Activated naive CD8-positive, alpha-beta T cell treated with anti-CD3 and anti-CD28 coated beads for 36 hours (primary cell): ENCODE measurements at regions not wholly inside any gene's neighbourhood (a gene's known extent, or its start where the extent isn't known, plus 50 kb on each side); places are given as distances from the start of the nearest gene placed in this dataset.

ENCODE experiments used
- DNase-seq: peaks from one replicate; pipeline ENCODE4 v3.0.0; 2021
- H3K27ac Mint-ChIP-seq: one replicate; pipeline ENCODE4 v1.8.0; 2022; ENCODE audit warnings: mild to moderate bottlenecking, moderate library complexity, mixed read lengths
- H3K27me3 Mint-ChIP-seq: one replicate; pipeline ENCODE4 v1.8.0; 2022; ENCODE audit warnings: mild to moderate bottlenecking, mixed read lengths
- H3K36me3 Mint-ChIP-seq: one replicate; pipeline ENCODE4 v1.8.0; 2021; ENCODE audit warnings: mild to moderate bottlenecking, mixed read lengths
- H3K4me1 Mint-ChIP-seq: one replicate; pipeline ENCODE4 v1.8.0; 2021; ENCODE audit warnings: mixed read lengths
- H3K4me3 Mint-ChIP-seq: one replicate; pipeline ENCODE4 v1.8.0; 2022; ENCODE audit warnings: mild to moderate bottlenecking, moderate library complexity, mixed read lengths
- H3K9me3 Mint-ChIP-seq: one replicate; pipeline ENCODE4 v1.8.0; 2022; ENCODE audit warnings: mixed read lengths

DNA sequence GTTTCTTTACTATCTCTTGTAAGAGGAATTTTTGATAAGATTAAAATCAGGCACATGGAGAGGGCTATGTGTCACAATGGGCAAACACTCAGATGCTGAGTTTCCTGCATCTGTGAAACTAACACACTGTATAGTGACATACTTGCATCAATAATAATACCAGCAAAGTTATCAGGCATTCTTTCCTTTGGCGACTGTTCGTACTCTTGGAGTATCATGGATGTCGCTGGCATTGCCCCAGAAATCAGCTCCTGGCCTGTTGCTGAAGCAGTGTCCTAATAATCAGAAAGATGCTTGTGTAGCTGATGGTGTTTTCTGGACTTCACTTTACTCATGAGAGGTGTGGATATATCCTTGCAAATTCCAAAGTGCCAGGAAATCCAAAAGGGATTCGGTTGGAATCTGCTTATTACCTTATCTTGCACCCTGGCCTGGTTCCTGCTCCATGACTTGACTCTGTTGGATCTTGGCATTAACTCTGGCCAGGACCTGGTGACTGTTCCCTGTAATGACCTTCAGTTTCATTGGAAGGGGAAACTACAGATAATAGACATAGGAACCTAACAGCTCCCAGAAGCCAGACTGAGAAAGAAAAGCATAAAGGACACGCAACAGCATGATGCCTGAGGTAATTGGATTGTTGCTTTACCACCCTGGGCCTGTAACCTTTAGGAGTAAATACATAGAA lies 762.5 kb upstream of the GRIA3 start:
- no peaks in the 10 kb centered on the region for H3K36me3 Mint-ChIP-seq
- no peaks in the 10 kb centered on the region for H3K9me3 Mint-ChIP-seq
- H3K4me3 Mint-ChIP-seq: no peak overlapping the region
- no peak for DNase-seq
- no peaks in the 10 kb centered on the region for H3K4me1 Mint-ChIP-seq
- no peak overlapping the region for H3K27ac Mint-ChIP-seq
- H3K27me3 Mint-ChIP-seq: no peaks in the 10 kb centered on the region

DNA sequence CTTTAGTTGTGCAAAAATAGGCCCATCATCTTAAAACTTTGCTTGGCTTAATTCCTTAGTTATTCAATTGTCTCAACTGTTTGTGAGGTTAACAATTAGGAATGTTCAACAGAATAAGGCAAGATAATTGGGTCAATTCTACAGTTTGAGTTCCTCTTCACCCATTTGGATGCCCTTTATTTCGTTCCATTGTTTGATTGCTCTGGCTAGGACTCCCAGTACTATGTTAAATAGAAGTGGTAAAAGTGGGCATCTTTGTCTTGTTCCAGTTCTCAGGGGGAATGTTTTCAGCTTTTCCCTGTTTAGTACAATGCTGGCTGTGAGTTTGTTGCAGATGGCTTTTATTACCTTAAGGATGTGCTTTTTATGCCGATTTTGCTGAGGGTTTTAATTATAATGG lies 761.5 kb upstream of the GRIA3 start:
- no peak for DNase-seq
- H3K27ac Mint-ChIP-seq: no peak overlapping the region
- H3K4me3 Mint-ChIP-seq: no peak overlapping the region

DNA sequence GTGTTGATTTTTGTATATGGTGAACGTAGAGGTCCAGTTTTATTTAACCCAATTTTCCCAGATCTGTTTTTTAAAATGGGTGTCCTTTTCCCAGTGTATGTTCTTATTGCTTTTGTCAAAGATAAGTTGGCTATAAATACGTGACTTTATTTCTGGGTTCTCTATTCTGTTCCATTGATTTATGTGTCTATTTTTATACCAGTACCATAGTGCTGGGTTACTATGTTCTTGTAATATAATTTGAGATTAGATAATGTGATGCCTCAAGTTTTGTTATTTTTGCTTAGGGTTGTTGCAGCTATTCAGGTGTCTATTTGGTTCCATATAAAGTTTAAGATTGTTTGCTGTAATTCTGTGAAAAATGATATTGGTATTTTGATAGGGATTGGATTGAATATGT lies 749.1 kb upstream of the GRIA3 start:
- no peaks in the 10 kb centered on the region for H3K27me3 Mint-ChIP-seq
- no peak for DNase-seq
- no peaks in the 10 kb centered on the region for H3K36me3 Mint-ChIP-seq
- peaks cover 4% of the 10 kb centered on the region for H3K9me3 Mint-ChIP-seq
- no peaks in the 10 kb centered on the region for H3K4me1 Mint-ChIP-seq
- no peak overlapping the region for H3K27ac Mint-ChIP-seq
- no peak overlapping the region for H3K4me3 Mint-ChIP-seq

More for the DNA sequence above, 761.5 kb upstream of the GRIA3 start:
- Mint-ChIP-seq H3K4me1 (no peaks in the 10 kb centered on the region), H3K36me3 (no peaks in the 10 kb centered on the region), H3K9me3 (no peaks in the 10 kb centered on the region), H3K27me3 (no peaks in the 10 kb centered on the region)

DNA sequence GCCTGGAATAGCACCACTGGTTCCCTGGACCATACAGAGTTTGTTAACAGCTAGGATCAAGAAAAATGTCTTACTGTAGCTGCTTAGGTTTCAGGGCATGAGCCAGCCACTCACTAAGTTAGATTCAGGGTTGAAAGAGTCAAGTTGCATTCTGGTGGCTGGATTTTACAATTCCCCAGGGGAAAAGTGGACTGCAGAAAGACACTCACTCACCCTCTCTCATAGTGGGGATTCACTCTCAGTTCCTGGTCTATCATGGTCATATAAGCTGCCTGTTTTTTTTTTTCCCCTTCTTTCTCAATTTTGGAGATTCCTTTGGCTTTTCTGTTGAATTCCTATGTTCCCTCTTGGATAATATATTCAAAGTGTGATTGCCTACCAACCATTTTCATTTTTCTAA lies 744.2 kb upstream of the GRIA3 start:
- H3K9me3 Mint-ChIP-seq: peaks cover 2% of the 10 kb centered on the region
- no peaks in the 10 kb centered on the region for H3K36me3 Mint-ChIP-seq
- H3K27ac Mint-ChIP-seq: no peak overlapping the region
- no peak overlapping the region for H3K4me3 Mint-ChIP-seq
- no peak for DNase-seq
- H3K4me1 Mint-ChIP-seq: no peaks in the 10 kb centered on the region
- H3K27me3 Mint-ChIP-seq: no peaks in the 10 kb centered on the region

DNA sequence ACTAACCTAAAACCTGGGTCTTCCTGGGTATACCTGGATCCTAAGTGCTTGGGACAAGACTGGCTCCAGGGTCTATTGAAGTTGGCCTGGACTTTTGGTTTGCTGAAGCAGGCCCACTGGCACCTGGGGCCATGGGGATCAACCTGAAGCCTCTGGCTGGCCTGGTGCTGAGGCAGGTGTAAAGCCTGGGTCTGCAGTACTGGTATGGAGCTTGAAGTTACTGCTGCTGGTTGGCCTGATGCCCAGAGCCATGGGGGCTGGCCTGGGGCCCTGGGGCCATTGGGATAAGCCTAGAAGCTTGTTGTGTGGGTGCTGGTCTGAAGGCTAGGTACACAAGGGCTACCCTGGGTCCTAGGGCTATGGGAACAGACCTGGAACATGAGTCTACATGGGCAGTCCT lies 743.2 kb upstream of the GRIA3 start:
- Mint-ChIP-seq H3K9me3 (peaks cover 1% of the 10 kb centered on the region), H3K4me3 (no peak overlapping the region), H3K27me3 (no peaks in the 10 kb centered on the region), H3K4me1 (no peaks in the 10 kb centered on the region), H3K36me3 (no peaks in the 10 kb centered on the region), H3K27ac (no peak overlapping the region)
- no peak for DNase-seq

DNA sequence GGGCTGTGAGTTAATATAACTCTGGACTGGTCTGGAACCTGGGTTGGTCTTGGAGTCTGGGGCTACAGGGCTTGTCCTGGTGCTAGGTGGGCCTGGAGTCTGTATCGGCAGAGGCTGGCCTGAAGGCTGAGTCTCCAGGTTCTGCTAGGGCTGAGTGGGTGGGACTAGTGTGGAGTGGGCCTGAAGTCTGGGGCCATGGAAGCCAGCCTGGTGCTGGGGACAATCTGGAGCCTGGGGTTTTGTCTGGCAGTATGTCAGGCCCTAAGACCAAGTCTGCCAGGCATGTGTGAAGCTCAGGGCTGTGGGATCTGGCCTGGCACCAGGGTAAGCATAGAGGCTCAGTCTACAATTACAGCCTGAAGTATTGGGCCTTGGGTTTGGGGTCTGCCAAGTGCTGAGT lies 742.6 kb upstream of the GRIA3 start:
- no peak for DNase-seq
- Mint-ChIP-seq H3K9me3 (peaks cover 1% of the 10 kb centered on the region), H3K4me3 (no peak overlapping the region), H3K27ac (no peak overlapping the region), H3K27me3 (no peaks in the 10 kb centered on the region), H3K4me1 (no peaks in the 10 kb centered on the region), H3K36me3 (no peaks in the 10 kb centered on the region)

DNA sequence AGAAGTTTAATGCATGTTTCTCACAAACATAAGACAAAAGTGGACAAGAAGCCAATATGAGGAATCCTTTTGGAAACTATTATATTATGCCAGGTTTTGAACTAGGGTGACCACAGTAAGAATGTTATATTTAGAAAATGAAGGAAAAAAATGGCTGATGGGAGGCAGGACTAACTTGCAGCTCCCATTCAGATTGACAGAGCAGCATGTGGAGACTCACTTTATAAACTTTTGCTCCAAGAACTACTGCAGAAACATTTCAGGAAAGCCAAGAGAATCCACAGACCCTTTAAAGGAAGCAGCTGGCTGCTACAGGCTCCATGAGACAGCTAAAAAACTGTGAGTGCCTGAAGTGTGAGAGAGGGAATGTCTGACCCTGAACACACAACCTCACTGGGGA lies 738.6 kb upstream of the GRIA3 start:
- no peak overlapping the region for H3K27ac Mint-ChIP-seq
- H3K36me3 Mint-ChIP-seq: no peaks in the 10 kb centered on the region
- no peaks in the 10 kb centered on the region for H3K27me3 Mint-ChIP-seq
- no peaks in the 10 kb centered on the region for H3K9me3 Mint-ChIP-seq
- no peak for DNase-seq
- H3K4me1 Mint-ChIP-seq: no peaks in the 10 kb centered on the region
- H3K4me3 Mint-ChIP-seq: no peak overlapping the region

DNA sequence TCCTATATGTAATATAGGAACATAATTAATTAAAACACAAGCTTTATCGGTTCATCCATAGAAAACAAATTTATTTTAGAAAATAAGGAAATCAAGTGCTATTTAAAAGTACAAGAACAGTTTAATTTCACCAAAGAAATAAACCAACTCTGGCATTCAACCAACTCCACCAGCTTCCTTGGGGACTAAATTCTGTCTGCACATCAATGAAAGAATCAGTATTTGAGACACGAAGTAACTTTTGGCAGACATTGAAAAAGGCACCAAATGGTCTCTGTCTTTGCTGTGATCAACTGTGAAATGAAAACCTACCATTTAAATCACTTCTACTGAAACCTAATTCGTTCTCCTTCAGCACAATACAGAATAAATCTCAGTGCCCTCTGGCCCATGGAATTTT lies 719.7 kb upstream of the GRIA3 start:
- DNase-seq: no peak
- Mint-ChIP-seq H3K9me3 (no peaks in the 10 kb centered on the region), H3K36me3 (no peaks in the 10 kb centered on the region), H3K27ac (no peak overlapping the region), H3K4me3 (no peak overlapping the region), H3K27me3 (no peaks in the 10 kb centered on the region), H3K4me1 (no peaks in the 10 kb centered on the region)

DNA sequence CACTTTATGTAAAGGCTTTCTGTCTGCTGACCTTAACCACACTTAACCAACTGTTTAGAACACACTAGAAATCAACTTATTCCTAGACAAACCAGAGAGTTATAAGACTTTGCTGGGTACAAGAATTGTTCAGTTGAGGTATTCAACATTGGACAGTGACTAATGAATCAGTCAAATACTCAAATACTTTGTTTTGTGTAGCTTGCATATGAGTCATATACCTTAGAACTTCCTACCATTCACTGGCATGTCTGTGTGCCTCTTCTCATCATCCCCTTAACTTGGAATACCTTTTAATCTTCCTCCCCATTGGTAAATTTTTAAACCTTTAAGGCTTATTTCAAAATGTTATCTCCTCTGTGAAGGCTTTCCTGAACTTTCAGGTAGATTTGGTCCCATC lies 708.8 kb upstream of the GRIA3 start:
- H3K4me1 Mint-ChIP-seq: no peaks in the 10 kb centered on the region
- no peak for DNase-seq
- H3K36me3 Mint-ChIP-seq: no peaks in the 10 kb centered on the region
- no peak overlapping the region for H3K4me3 Mint-ChIP-seq
- peaks cover 2% of the 10 kb centered on the region for H3K9me3 Mint-ChIP-seq
- H3K27ac Mint-ChIP-seq: no peak overlapping the region
- no peaks in the 10 kb centered on the region for H3K27me3 Mint-ChIP-seq

DNA sequence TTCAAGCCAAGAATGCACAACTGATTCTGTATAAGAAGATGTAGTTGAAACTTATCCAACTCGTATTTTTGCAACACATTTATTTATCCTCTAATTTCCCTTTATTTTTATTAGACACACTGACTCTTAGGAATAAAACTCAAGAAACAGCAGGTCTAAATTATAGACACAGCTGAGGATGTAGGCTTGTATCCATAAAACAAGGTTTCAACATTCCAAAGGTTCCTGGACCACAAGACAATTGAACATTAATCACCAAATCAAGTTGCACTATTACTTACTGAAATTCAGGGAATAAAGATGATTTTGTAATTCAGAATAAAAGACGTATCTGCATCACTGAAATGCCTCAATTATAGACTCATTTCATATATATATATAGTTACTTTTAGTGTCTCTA lies 683.5 kb upstream of the GRIA3 start:
- DNase-seq: no peak
- Mint-ChIP-seq H3K4me3 (no peak overlapping the region), H3K4me1 (no peaks in the 10 kb centered on the region), H3K9me3 (peaks cover 3% of the 10 kb centered on the region), H3K27ac (no peak overlapping the region), H3K27me3 (no peaks in the 10 kb centered on the region), H3K36me3 (no peaks in the 10 kb centered on the region)

DNA sequence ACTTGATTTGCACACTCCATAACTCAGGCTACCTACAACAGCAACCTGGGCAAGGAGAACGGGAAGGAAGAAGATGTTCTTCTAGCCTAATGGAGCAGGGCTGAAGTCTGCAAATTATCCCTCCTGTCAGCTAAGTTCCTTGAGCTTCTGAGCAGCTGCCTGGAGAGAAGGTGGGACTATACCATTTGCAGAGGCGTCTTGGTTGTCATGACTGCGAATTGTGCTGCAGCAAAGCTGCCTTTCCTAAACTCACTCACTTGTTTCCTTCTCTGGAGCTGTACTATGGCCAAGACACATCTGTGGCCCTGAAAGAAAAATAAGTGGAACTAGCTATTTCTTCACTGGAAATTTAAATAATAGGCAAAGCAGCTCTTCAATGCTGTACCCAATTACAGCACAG lies 682.4 kb upstream of the GRIA3 start:
- Mint-ChIP-seq H3K27me3 (no peaks in the 10 kb centered on the region), H3K9me3 (no peaks in the 10 kb centered on the region), H3K27ac (no peak overlapping the region), H3K4me3 (no peak overlapping the region), H3K4me1 (no peaks in the 10 kb centered on the region), H3K36me3 (no peaks in the 10 kb centered on the region)
- DNase-seq: no peak

DNA sequence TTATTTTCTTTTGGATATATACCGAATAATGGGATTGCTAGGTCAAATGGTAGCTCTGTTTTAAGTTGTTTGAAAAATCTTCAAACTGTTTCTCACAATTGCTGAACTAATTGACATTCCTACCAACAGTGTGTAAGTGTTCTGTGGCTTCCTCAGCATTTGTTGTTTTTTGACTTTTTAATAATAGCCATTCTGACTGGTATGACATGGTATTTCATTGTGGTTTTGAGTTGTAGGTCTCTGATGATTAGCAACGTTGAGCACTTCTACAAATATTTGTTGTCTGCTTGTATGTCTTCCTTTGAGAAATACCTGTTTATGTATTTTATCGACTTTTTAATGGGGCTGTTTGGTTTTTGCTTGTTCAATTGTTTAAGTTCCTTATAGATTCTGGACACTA lies 680.1 kb upstream of the GRIA3 start:
- no peak for DNase-seq

DNA sequence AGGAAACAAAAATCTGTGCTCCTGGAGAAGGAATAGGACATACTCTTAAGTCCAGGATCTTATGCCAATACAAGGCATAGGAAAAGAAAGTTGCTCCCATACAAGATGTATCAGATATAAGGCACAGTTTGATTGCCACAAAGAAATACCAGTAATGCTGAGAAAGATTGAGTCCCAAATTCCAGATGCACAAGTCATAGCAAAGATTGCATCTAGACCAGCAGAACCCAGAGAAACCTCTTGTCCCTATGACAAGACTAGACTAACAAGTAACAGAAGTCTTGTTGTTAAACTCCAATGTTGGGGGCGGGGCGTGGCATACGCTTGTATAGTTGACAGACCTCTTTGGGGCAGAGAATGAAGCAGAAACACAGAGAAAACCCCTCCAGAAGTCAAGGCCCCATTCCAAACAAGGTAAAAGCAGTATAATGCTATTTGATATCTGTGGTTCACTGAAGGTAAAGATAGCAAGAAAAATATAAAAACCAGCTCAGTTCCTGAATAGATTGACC lies 671.5 kb upstream of the GRIA3 start:
- Mint-ChIP-seq H3K36me3 (no peaks in the 10 kb centered on the region), H3K4me3 (no peak overlapping the region), H3K4me1 (no peaks in the 10 kb centered on the region), H3K27ac (no peak overlapping the region), H3K27me3 (no peaks in the 10 kb centered on the region), H3K9me3 (peaks cover 2% of the 10 kb centered on the region)
- DNase-seq: no peak

More for the DNA sequence above, 680.1 kb upstream of the GRIA3 start:
- Mint-ChIP-seq H3K4me3 (no peak overlapping the region), H3K9me3 (no peaks in the 10 kb centered on the region), H3K27me3 (no peaks in the 10 kb centered on the region), H3K36me3 (no peaks in the 10 kb centered on the region), H3K27ac (no peak overlapping the region), H3K4me1 (no peaks in the 10 kb centered on the region)

DNA sequence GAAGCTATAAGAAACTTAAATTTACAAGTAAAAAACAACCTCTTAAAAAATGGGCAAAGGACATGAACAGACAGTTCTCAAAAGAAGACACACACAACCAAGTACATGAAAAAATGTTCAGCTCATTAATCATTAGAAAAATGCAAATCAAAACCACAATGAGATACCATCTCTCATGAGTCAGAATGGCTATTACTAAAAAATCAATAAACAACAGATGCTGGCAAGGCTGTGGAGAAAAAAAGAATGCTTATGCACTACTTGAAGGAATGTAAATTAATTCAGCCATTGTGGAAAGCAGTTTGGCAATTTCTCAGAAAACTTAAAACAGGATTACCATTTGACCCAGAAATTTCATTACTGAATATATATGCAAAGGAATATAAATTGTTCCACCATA lies 666.3 kb upstream of the GRIA3 start:
- no peak overlapping the region for H3K4me3 Mint-ChIP-seq
- DNase-seq: no peak
- no peaks in the 10 kb centered on the region for H3K4me1 Mint-ChIP-seq
- peaks cover 2% of the 10 kb centered on the region for H3K9me3 Mint-ChIP-seq
- H3K27me3 Mint-ChIP-seq: no peaks in the 10 kb centered on the region
- no peak overlapping the region for H3K27ac Mint-ChIP-seq
- H3K36me3 Mint-ChIP-seq: no peaks in the 10 kb centered on the region

DNA sequence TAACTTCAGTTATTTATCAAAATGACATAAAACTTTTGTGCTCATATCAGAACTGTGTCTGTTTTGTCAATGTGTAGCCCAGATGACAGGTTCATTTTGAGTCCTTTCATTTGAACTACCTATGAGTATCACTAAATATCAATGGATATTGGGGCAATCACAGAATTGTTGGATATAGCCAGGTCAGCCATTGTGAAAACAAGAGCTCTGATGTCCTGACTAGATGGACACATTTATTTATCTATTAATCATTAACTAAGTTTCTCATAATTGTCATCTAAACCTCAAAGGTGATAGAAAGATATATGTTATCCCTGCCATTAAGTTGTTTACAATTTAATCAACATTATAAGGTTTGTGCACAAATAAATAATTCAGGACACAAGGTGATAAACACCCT lies 638.3 kb upstream of the GRIA3 start:
- Mint-ChIP-seq H3K9me3 (no peaks in the 10 kb centered on the region), H3K27ac (no peak overlapping the region), H3K4me1 (no peaks in the 10 kb centered on the region), H3K27me3 (no peaks in the 10 kb centered on the region), H3K36me3 (no peaks in the 10 kb centered on the region), H3K4me3 (no peak overlapping the region)
- DNase-seq: no peak

DNA sequence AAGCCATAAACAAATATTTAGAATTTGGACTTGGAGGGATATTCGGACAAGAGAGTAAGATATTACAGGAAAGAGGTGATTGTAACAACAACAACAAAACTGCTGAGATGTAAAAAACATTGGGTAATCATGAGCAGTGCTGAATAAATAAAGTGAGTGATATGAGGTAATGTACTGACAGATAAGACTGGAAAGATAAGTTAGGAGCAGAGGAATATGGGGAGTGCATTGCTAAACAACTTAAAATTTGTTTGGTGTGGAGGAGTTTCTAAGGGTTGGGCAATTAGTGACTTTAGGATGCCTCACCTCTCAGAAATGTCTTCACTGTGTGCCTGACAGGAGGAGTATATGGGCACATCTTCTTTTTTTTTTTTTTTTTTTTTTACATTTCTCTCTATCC lies 637.8 kb upstream of the GRIA3 start:
- Mint-ChIP-seq H3K4me3 (no peak overlapping the region), H3K36me3 (no peaks in the 10 kb centered on the region), H3K27ac (no peak overlapping the region), H3K9me3 (no peaks in the 10 kb centered on the region), H3K27me3 (no peaks in the 10 kb centered on the region), H3K4me1 (no peaks in the 10 kb centered on the region)
- no peak for DNase-seq
